Stimulated activated memory B cell treated with anti-CD40 and anti-IgM and Interleukin-4, amounts not matched to agents 10 μg/mL and 1 μg/mL and 100 μg/mL, for 72 hours (primary cell): ENCODE measurements at regions not wholly inside any gene's neighbourhood (a gene's known extent, or its start where the extent isn't known, plus 50 kb on each side); places are given as distances from the start of the nearest gene placed in this dataset.

Experiments used
- ATAC-seq: fragments of 150-1000 bp; cut with Tn5 transposase; 2 replicates; pipeline ENCODE4 v1.10.0; 2021
- H3K27ac Mint-ChIP-seq: one replicate; pipeline ENCODE4 v1.8.0; 2022; ENCODE audit warnings: mild to moderate bottlenecking, mixed read lengths
- H3K27me3 Mint-ChIP-seq: one replicate; pipeline ENCODE4 v1.8.0; 2022; ENCODE audit warnings: mixed read lengths
- H3K36me3 Mint-ChIP-seq: one replicate; pipeline ENCODE4 v1.8.0; 2022; ENCODE audit warnings: mixed read lengths
- H3K4me1 Mint-ChIP-seq: one replicate; pipeline ENCODE4 v1.8.0; 2022; ENCODE audit warnings: mixed read lengths
- H3K4me3 Mint-ChIP-seq: one replicate; pipeline ENCODE4 v1.8.0; 2022; ENCODE audit warnings: mild to moderate bottlenecking, moderate library complexity, mixed read lengths
- H3K9me3 Mint-ChIP-seq: one replicate; pipeline ENCODE4 v1.8.0; 2022; ENCODE audit warnings: mixed read lengths

DNA sequence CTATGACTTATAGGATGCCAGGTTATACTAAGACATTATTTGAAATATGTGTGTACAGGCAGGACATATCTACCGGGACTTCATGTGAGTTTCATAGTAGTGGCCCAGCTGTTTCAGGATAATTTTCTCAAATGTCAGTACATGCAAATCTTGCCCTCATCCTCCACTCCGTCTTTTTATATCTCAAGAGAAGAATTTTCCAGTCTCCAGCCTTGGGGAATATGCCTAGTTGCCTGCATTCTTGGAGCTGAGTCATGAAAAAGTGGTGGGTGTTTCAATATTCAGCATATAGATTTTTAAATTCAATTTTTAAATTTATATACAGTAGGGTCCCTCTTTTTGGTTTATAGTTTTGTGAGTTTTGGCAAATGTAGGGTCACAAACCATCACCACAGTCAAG is 236.7 kb downstream of the OTUD1 start:
- H3K36me3 Mint-ChIP-seq = no peaks in the 10 kb centered on the region

DNA sequence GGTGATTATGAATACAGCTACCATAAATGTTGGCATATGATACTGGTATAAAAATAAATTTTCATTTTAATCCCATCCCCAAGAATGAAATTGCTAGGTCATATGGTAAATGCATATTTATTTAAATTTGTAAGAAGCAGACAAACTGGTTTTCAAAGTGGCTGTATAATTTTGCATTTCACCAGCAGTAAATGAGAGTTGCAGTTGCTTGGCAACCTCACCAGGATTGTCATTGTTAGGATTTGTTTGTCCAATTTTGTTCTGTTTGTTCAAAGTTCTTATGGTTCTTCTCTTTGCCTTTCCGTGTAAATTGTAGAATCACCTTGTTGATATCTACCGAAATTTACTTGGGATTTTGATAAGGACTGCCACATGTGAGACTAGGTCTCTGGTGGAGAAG is 237.4 kb downstream of the OTUD1 start:
- no peaks in the 10 kb centered on the region for H3K36me3 Mint-ChIP-seq
- H3K27ac Mint-ChIP-seq = no peak overlapping the region
- no peak for ATAC-seq
- no peak overlapping the region for H3K4me3 Mint-ChIP-seq
- no peaks in the 10 kb centered on the region for H3K9me3 Mint-ChIP-seq
- no peaks in the 10 kb centered on the region for H3K4me1 Mint-ChIP-seq
- H3K27me3 Mint-ChIP-seq = no peaks in the 10 kb centered on the region

More for the DNA sequence above, 236.7 kb downstream of the OTUD1 start:
- Mint-ChIP-seq H3K4me1 (no peaks in the 10 kb centered on the region), H3K4me3 (no peak overlapping the region), H3K27ac (no peak overlapping the region), H3K27me3 (no peaks in the 10 kb centered on the region), H3K9me3 (no peaks in the 10 kb centered on the region)
- ATAC-seq = no peak

DNA sequence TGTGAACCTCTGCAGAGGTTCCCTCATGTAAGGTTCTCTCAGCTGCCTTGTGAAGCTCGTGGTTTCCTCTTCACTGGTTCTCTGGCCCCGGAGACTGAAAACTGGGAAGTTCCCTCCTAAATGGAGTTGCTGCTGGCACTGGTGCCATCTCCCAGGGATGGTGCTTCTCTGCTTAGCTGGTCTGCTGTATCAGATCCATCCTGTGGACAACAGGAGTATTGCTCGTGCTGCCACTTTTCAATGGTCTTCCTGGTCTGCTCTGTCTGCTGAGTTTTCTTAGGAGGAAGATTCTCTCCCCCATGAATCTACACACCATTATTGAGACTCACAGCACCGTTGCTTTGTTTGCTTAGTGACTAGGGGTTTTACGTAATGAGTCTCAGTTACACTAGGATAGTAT is 247.8 kb downstream of the OTUD1 start:
- H3K4me1 Mint-ChIP-seq = no peaks in the 10 kb centered on the region
- ATAC-seq = no peak
- no peak overlapping the region for H3K4me3 Mint-ChIP-seq
- peaks cover 1% of the 10 kb centered on the region for H3K27me3 Mint-ChIP-seq
- no peak overlapping the region for H3K27ac Mint-ChIP-seq
- H3K9me3 Mint-ChIP-seq = peaks cover 3% of the 10 kb centered on the region
- H3K36me3 Mint-ChIP-seq = no peaks in the 10 kb centered on the region

- Mint-ChIP-seq H3K4me1 (peaks cover 5% of the 10 kb centered on the region), H3K9me3 (no peaks in the 10 kb centered on the region), H3K27me3 (peaks cover 49% of the 10 kb centered on the region), H3K4me3 (no peak overlapping the region), H3K36me3 (no peaks in the 10 kb centered on the region), H3K27ac (no peak overlapping the region)
- ATAC-seq = no peak
Measured at GRCh38 chr10:23692736-23693135, 253.9 kb downstream of the OTUD1 start.

DNA sequence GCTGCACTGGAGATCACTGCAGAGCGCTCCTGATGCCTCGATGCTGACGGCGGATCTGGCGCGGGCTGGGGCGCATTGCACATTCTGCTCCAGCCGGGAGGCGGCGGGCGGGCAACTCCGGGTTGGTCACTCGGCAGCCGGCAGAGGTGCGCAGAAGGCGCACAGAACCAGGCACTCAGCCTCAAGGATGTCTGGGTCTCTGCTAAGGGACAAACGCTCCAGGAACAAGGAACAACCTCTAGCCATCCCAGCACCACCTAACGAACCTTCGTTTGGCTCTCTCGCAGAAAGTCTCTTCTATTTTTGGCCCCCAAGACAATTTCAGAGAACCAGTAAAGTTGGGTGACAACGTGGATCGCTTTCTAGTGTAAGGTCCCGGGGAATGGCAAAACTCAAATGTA is 254.6 kb downstream of the OTUD1 start:
- Mint-ChIP-seq H3K4me1 (peaks cover 5% of the 10 kb centered on the region), H3K27ac (no peak overlapping the region), H3K36me3 (no peaks in the 10 kb centered on the region), H3K9me3 (no peaks in the 10 kb centered on the region), H3K4me3 (no peak overlapping the region), H3K27me3 (peaks cover 49% of the 10 kb centered on the region)
- ATAC-seq = no peak

- ATAC-seq = no peak
- Mint-ChIP-seq H3K36me3 (no peaks in the 10 kb centered on the region), H3K4me1 (peaks cover 5% of the 10 kb centered on the region), H3K9me3 (no peaks in the 10 kb centered on the region), H3K4me3 (no peak overlapping the region), H3K27me3 (peaks cover 49% of the 10 kb centered on the region), H3K27ac (no peak overlapping the region)
Measured at GRCh38 chr10:23693925-23694324, 255.1 kb downstream of the OTUD1 start.

- Mint-ChIP-seq H3K36me3 (no peaks in the 10 kb centered on the region), H3K4me1 (peaks cover 5% of the 10 kb centered on the region), H3K27ac (no peak overlapping the region), H3K27me3 (peaks cover 49% of the 10 kb centered on the region), H3K9me3 (no peaks in the 10 kb centered on the region), H3K4me3 (no peak overlapping the region)
- ATAC-seq = no peak
Measured at GRCh38 chr10:23694446-23694920, 255.6 kb downstream of the OTUD1 start.

GRCh38 chr10:23694921-23695824 is 256.3 kb downstream of the OTUD1 start:
- no peak overlapping the region for H3K27ac Mint-ChIP-seq
- ATAC-seq = no peak
- H3K4me1 Mint-ChIP-seq = peaks cover 5% of the 10 kb centered on the region
- H3K27me3 Mint-ChIP-seq = peaks cover 49% of the 10 kb centered on the region
- no peaks in the 10 kb centered on the region for H3K36me3 Mint-ChIP-seq
- no peaks in the 10 kb centered on the region for H3K9me3 Mint-ChIP-seq
- H3K4me3 Mint-ChIP-seq = no peak overlapping the region

GRCh38 chr10:23695825-23696420 is 257.0 kb downstream of the OTUD1 start:
- Mint-ChIP-seq H3K4me3 (no peak overlapping the region), H3K9me3 (no peaks in the 10 kb centered on the region), H3K4me1 (peaks cover 5% of the 10 kb centered on the region), H3K36me3 (no peaks in the 10 kb centered on the region), H3K27ac (no peak overlapping the region), H3K27me3 (peaks cover 49% of the 10 kb centered on the region)
- no peak for ATAC-seq

DNA sequence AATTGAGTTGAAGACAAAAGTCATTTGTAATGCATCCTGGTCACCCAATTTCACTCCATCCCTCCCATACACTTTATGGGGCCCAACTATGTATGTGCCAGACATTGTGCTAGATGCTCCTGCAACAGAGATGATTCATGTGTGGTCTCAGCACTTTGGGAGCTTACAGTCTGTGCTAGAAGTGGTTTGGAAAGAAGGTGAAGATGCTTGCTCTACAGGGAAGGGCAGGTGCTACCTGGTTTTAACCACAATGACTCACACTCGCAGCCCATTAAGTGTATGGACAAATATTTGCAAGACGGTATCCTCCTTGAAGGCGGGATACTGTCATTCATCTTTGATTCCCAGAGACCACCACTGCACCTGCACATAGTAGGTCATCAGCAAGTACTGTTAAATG is 257.6 kb downstream of the OTUD1 start:
- no peak for ATAC-seq
- Mint-ChIP-seq H3K4me3 (no peak overlapping the region), H3K9me3 (no peaks in the 10 kb centered on the region), H3K27me3 (peaks cover 49% of the 10 kb centered on the region), H3K27ac (no peak overlapping the region), H3K4me1 (peaks cover 5% of the 10 kb centered on the region), H3K36me3 (no peaks in the 10 kb centered on the region)

GRCh38 chr10:23702977-23703414 is 264.1 kb downstream of the OTUD1 start:
- Mint-ChIP-seq H3K36me3 (no peaks in the 10 kb centered on the region), H3K27me3 (peaks cover 7% of the 10 kb centered on the region), H3K4me3 (no peak overlapping the region), H3K9me3 (no peaks in the 10 kb centered on the region), H3K27ac (no peak overlapping the region), H3K4me1 (no peaks in the 10 kb centered on the region)
- peak; percentile 74 for ATAC-seq

DNA sequence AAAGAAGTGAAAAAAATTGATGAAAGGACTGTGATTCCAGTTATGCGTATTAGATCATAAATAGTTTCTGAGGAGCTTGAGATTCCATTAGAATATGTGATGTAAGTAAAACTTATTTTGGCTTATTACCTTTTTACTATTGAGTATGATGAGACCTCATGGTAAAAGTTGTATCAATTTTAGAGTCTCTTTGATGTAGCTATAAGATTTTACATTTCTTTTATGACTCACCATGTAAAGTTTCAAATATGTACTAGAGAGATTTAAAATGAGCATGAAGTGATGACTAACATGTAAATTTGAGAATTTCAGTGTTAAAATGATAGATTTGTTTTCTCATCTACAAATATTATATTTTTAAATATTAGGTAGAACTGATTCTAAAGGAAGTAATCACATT is 276.5 kb downstream of the OTUD1 start:
- no peak for ATAC-seq
- H3K36me3 Mint-ChIP-seq = no peaks in the 10 kb centered on the region
- no peak overlapping the region for H3K4me3 Mint-ChIP-seq

GRCh38 chr10:23717913-23718312 is 279.0 kb downstream of the OTUD1 start:
- no peak overlapping the region for H3K27ac Mint-ChIP-seq
- H3K4me3 Mint-ChIP-seq = no peak overlapping the region
- H3K4me1 Mint-ChIP-seq = no peaks in the 10 kb centered on the region
- H3K27me3 Mint-ChIP-seq = no peaks in the 10 kb centered on the region
- H3K9me3 Mint-ChIP-seq = peaks cover 6% of the 10 kb centered on the region
- no peaks in the 10 kb centered on the region for H3K36me3 Mint-ChIP-seq
- no peak for ATAC-seq

More for the DNA sequence above, 276.5 kb downstream of the OTUD1 start:
- H3K27ac Mint-ChIP-seq = no peak overlapping the region
- no peaks in the 10 kb centered on the region for H3K27me3 Mint-ChIP-seq
- H3K9me3 Mint-ChIP-seq = peaks cover 3% of the 10 kb centered on the region
- no peaks in the 10 kb centered on the region for H3K4me1 Mint-ChIP-seq

DNA sequence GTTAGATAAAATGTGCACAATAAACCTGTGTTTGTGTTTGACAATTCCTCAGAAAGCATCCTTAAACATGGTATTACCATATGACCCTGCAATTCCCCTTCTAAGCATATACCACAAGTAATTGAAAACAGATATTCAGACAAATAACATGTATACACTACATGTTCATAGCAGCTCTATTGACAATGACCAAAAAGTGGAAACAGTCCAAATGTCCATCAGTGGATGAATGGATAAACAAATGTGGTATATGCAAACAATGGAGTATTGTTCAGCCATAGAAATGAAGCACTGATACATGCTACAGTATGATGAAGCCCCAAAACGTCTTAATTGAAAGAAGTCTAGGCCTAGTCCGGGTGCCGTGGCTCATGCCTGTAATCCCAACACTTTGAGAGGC is 280.1 kb downstream of the OTUD1 start:
- ATAC-seq = no peak
- Mint-ChIP-seq H3K9me3 (peaks cover 6% of the 10 kb centered on the region), H3K4me1 (no peaks in the 10 kb centered on the region), H3K4me3 (no peak overlapping the region), H3K36me3 (no peaks in the 10 kb centered on the region), H3K27ac (no peak overlapping the region), H3K27me3 (no peaks in the 10 kb centered on the region)

GRCh38 chr10:23723796-23724195 is 284.9 kb downstream of the OTUD1 start:
- Mint-ChIP-seq H3K36me3 (no peaks in the 10 kb centered on the region), H3K27ac (no peak overlapping the region), H3K27me3 (no peaks in the 10 kb centered on the region), H3K4me1 (no peaks in the 10 kb centered on the region), H3K4me3 (no peak overlapping the region), H3K9me3 (peaks cover 3% of the 10 kb centered on the region)
- ATAC-seq = no peak

DNA sequence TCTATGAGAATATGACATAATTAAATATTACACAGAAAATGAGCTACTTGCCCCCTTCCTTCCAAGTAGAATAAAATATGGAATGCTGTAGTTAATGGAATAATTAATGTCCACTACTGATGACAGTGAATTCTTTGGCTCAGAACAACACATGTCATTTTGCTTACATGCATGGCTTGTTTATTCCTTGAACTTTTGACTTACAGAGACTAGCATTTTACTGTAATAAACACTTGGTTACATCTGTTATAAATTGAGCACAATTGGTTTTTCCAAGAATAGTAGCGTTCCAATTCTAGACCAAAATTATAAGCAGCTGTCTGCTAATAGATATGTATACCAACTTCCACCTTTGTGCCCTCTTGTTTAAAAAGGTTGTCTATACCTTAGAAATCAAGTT is 286.7 kb downstream of the OTUD1 start:
- Mint-ChIP-seq H3K27ac (no peak overlapping the region), H3K36me3 (no peaks in the 10 kb centered on the region), H3K4me3 (no peak overlapping the region), H3K9me3 (peaks cover 3% of the 10 kb centered on the region), H3K4me1 (no peaks in the 10 kb centered on the region), H3K27me3 (no peaks in the 10 kb centered on the region)
- no peak for ATAC-seq
